ENCODE measurements at regions not wholly inside any gene's neighbourhood (a gene's known extent, or its start where the extent isn't known, plus 50 kb on each side); places are given as distances from the start of the nearest gene placed in this dataset.
A peak's percentile ranks its signal among the peaks of the same experiment; 100 is the strongest.

- Histone ChIP-seq H3K9ac (ENCODE audit: insufficient read depth, low read depth, low read length) (no peak overlapping the region), H4K20me1 (ENCODE audit: insufficient read depth, low read length) (no peaks in the 10 kb centered on the region), H3K4me1 (ENCODE audit: insufficient read depth, low read length) (no peaks in the 10 kb centered on the region), H3K4me3 (replicated peaks in 1 of 3; ENCODE audit: insufficient read depth in 1 of 3, low read depth in 2 of 3, low read length in 3 of 3) (no peak overlapping the region), H2AFZ (ENCODE audit: low read length) (no peak overlapping the region), H3K9me3 (ENCODE audit: low read length) (no peaks in the 10 kb centered on the region), H3K27ac (ENCODE audit: extremely low read length, insufficient read depth, low read length) (no peak overlapping the region), H3K79me2 (ENCODE audit: insufficient read depth, low read length) (no peaks in the 10 kb centered on the region), H3K4me2 (ENCODE audit: low read depth, low read length) (no peak overlapping the region), H3K27me3 (ENCODE audit: control insufficient read depth in 1 of 2, insufficient read depth in 2 of 2, low read length in 2 of 2) (no peaks in the 10 kb centered on the region), H3K36me3 (replicated peaks in 1 of 2; ENCODE audit: control insufficient read depth in 1 of 2, insufficient read depth in 2 of 2, low read length in 2 of 2) (no peaks in the 10 kb centered on the region)
- no TSS peak for BruUV-seq (replicated peaks)
- DNase-seq (ENCODE audit: low spot score) = no peak
- TF ChIP-seq KAT7 (CRISPR knock-in tag; IDR thresholded peaks at IDR 0.05; ENCODE audit: borderline replicate concordance) = no peak
- TF ChIP-seq KDM6A (CRISPR knock-in tag; IDR thresholded peaks at IDR 0.05; ENCODE audit: low read depth) = no peak
- 29% methylated on average over 1 of the region's 1 CpG for WGBS (ENCODE audit: low lambda C conversion rate)
- FAIRE-seq = no peak
- intact Hi-C loops (cut with micrococcal nuclease; ENCODE audit: unreplicated experiment) = loop anchor here (2.0 to 5.0 kb wide), 2 partner anchors 43 to 116 kb away; no protein-coding TSS in a partner anchor
- no peak for ATAC-seq
- ChIA-PET CTCF (ENCODE audit: low intra/inter-chr PET ratio, low total read pairs) (no interaction called here), POLR2A (no interaction called here)
- in situ Hi-C loops (cut with HindIII; ENCODE audit: extremely low pct_ligation_motif_present, low pct_unique_long_range_greater_than_20kb) = no loop called here
Measured at GRCh38 chr10:61024151-61024855, 80.3 kb upstream of the RHOBTB1 start.

- Histone ChIP-seq H3K27ac (ENCODE audit: extremely low read length, insufficient read depth, low read length) (no peak overlapping the region), H3K27me3 (ENCODE audit: control insufficient read depth in 1 of 2, insufficient read depth in 2 of 2, low read length in 2 of 2) (no peaks in the 10 kb centered on the region), H3K9me3 (ENCODE audit: low read length) (no peaks in the 10 kb centered on the region), H2AFZ (ENCODE audit: low read length) (no peak overlapping the region), H3K4me2 (ENCODE audit: low read depth, low read length) (no peak overlapping the region), H3K4me1 (ENCODE audit: insufficient read depth, low read length) (no peaks in the 10 kb centered on the region), H3K36me3 (replicated peaks in 1 of 2; ENCODE audit: control insufficient read depth in 1 of 2, insufficient read depth in 2 of 2, low read length in 2 of 2) (no peaks in the 10 kb centered on the region), H3K9ac (ENCODE audit: insufficient read depth, low read depth, low read length) (no peak overlapping the region), H4K20me1 (ENCODE audit: insufficient read depth, low read length) (no peaks in the 10 kb centered on the region), H3K79me2 (ENCODE audit: insufficient read depth, low read length) (no peaks in the 10 kb centered on the region), H3K4me3 (replicated peaks in 1 of 3; ENCODE audit: insufficient read depth in 1 of 3, low read depth in 2 of 3, low read length in 3 of 3) (no peak overlapping the region)
- BruUV-seq (replicated peaks) = no TSS peak
- CTCF ChIA-PET (ENCODE audit: low intra/inter-chr PET ratio, low total read pairs) = no interaction called here
- intact Hi-C loops (cut with micrococcal nuclease; ENCODE audit: unreplicated experiment) = loop anchor here (5.0 kb wide), 1 partner anchor 44 kb away; no protein-coding TSS in a partner anchor
- DNase-seq (ENCODE audit: low spot score) = no peak
- in situ Hi-C loops (cut with HindIII; ENCODE audit: extremely low pct_ligation_motif_present, low pct_unique_long_range_greater_than_20kb) = no loop called here
- FAIRE-seq = peak; percentile 4
- POLR2A ChIA-PET = no interaction called here
- ATAC-seq = no peak
- TF ChIP-seq ZNF337 (CRISPR knock-in tag; IDR thresholded peaks at IDR 0.05; ENCODE audit: borderline replicate concordance, low read depth) (no peak), ZNF782 (CRISPR knock-in tag; IDR thresholded peaks at IDR 0.05; ENCODE audit: borderline replicate concordance) (no peak), ZBTB39 (CRISPR knock-in tag; IDR thresholded peaks at IDR 0.05) (no peak), BCL3 (CRISPR knock-in tag; IDR thresholded peaks at IDR 0.05) (no peak), MAFF (IDR thresholded peaks at IDR 0.05; ENCODE audit: low read depth, low read length) (no peak), TEF (CRISPR knock-in tag; IDR thresholded peaks at IDR 0.05) (no peak), ZNF354B (CRISPR knock-in tag; IDR thresholded peaks at IDR 0.05) (no peak)
Measured at GRCh38 chr10:61023053-61023452, 79.1 kb upstream of the RHOBTB1 start.
